Fibroblast of lung (primary cell): ENCODE measurements at regions not wholly inside any gene's neighbourhood (a gene's known extent, or its start where the extent isn't known, plus 50 kb on each side); places are given as distances from the start of the nearest gene placed in this dataset.

Source experiments
- DNase-seq, 2 donors: peaks; one replicate each; pipeline versions ENCODE4 v3.0.0 to v3.0.0-alpha.2; 2010; ENCODE audit warnings: low read depth in 2 of 2
- H2AFZ ChIP-seq: 2 replicates; pipeline ENCODE4 v1.5.1; 2012; ENCODE audit warnings: low read length, control low read depth, inconsistent platforms
- H3K27ac ChIP-seq: 2 replicates; pipeline ENCODE4 v1.5.1; 2011; ENCODE audit warnings: low read length, control low read depth; ENCODE audit not compliant: insufficient read depth
- H3K27me3 ChIP-seq: 2 replicates; pipeline ENCODE4 v1.5.1; 2011; ENCODE audit warnings: mild to moderate bottlenecking, low read length; ENCODE audit not compliant: control insufficient read depth, insufficient read depth
- H3K36me3 ChIP-seq: 2 replicates; pipeline ENCODE4 v1.5.1; 2011; ENCODE audit warnings: low read length; ENCODE audit not compliant: control insufficient read depth, insufficient read depth
- H3K4me1 ChIP-seq: 2 replicates; pipeline ENCODE4 v1.5.1; 2011; ENCODE audit warnings: low read length; ENCODE audit not compliant: control insufficient read depth, insufficient read depth; ENCODE audit errors: extremely low read depth
- H3K4me2 ChIP-seq: 2 replicates; pipeline ENCODE4 v1.5.1; 2011; ENCODE audit warnings: low read length, control low read depth; ENCODE audit not compliant: insufficient read depth; ENCODE audit errors: extremely low read depth
- H3K4me3 ChIP-seq, 4 experiments: fragments of 200-600 bp in 1 of 4; sonication (generic) in 1 of 4; replicated peaks in 1 of 4; 2 replicates each; pipeline ENCODE4 v1.5.1; 2011 to 2016; ENCODE audit warnings: low read length in 4 of 4, low read depth in 3 of 4, mild to moderate bottlenecking in 3 of 4, control low read depth in 2 of 4, inconsistent platforms in 1 of 4, mixed read lengths in 1 of 4; ENCODE audit not compliant: insufficient read depth in 1 of 4; ENCODE audit errors: control extremely low read depth in 1 of 4
- H3K79me2 ChIP-seq: 2 replicates; pipeline ENCODE4 v1.5.1; 2012; ENCODE audit warnings: mild to moderate bottlenecking, low read length, inconsistent platforms; ENCODE audit not compliant: control insufficient read depth, insufficient read depth
- H3K9ac ChIP-seq: 2 replicates; pipeline ENCODE4 v1.5.1; 2011; ENCODE audit warnings: mild to moderate bottlenecking, low read length, control low read depth; ENCODE audit not compliant: insufficient read depth
- H3K9me3 ChIP-seq: 2 replicates; pipeline ENCODE4 v1.5.1; 2012; ENCODE audit warnings: low read depth, low read length; ENCODE audit not compliant: control insufficient read depth, insufficient read depth
- H4K20me1 ChIP-seq: 2 replicates; pipeline ENCODE4 v1.5.1; 2011; ENCODE audit warnings: low read length; ENCODE audit not compliant: control insufficient read depth, insufficient read depth; ENCODE audit errors: extremely low read depth
- CTCF ChIP-seq, 2 donors: IDR thresholded peaks in 1 of 2; conservative IDR thresholded peaks in 1 of 2; 1 replicate in 1 of 2; 2 replicates in 1 of 2; pipeline ENCODE4 v1.5.1; 2011 to 2012; ENCODE audit warnings: low read length in 2 of 2, control low read depth in 1 of 2, inconsistent platforms in 1 of 2, low read depth in 1 of 2, mild to moderate bottlenecking in 1 of 2
- EZH2 ChIP-seq: IDR thresholded peaks from 2 replicates; pipeline ENCODE4 v1.5.1; 2012; ENCODE audit warnings: low read length, control low read depth, mild to moderate bottlenecking; ENCODE audit errors: missing control alignments

- Histone ChIP-seq H3K4me2 (no peak overlapping the region), H3K9me3 (no peaks in the 10 kb centered on the region), H3K79me2 (no peaks in the 10 kb centered on the region), H2AFZ (no peak overlapping the region), H3K9ac (no peak overlapping the region), H3K27ac (no peak overlapping the region), H4K20me1 (no peaks in the 10 kb centered on the region), H3K27me3 (no peaks in the 10 kb centered on the region), H3K36me3 (no peaks in the 10 kb centered on the region), H3K4me3 (no peak overlapping the region), H3K4me1 (peaks cover 4% of the 10 kb centered on the region)
- no peak for DNase-seq
- TF ChIP-seq EZH2 (no peak), CTCF (conservative IDR thresholded peaks at IDR 0.05 in 1 of 2, IDR thresholded peaks at IDR 0.05 in 1 of 2; ENCODE audit: low read depth in 1 of 2, low read length in 2 of 2) (no peak)
These were observed 126.3 kb upstream of the SPRED2 start for GRCh38 chr2:65558743-65559142.

GRCh38 chr2:65557616-65558573 is 125.5 kb upstream of the SPRED2 start:
- Histone ChIP-seq H3K4me1 (peaks cover 4% of the 10 kb centered on the region), H3K4me2 (no peak overlapping the region), H4K20me1 (no peaks in the 10 kb centered on the region), H3K27me3 (no peaks in the 10 kb centered on the region), H3K9ac (no peak overlapping the region), H2AFZ (no peak overlapping the region), H3K36me3 (no peaks in the 10 kb centered on the region), H3K27ac (no peak overlapping the region), H3K9me3 (no peaks in the 10 kb centered on the region), H3K4me3 (no peak overlapping the region), H3K79me2 (no peaks in the 10 kb centered on the region)
- no peak for TF ChIP-seq CTCF (conservative IDR thresholded peaks at IDR 0.05 in 1 of 2, IDR thresholded peaks at IDR 0.05 in 1 of 2; ENCODE audit: low read depth in 1 of 2, low read length in 2 of 2)
- no peak for TF ChIP-seq EZH2
- DNase-seq = no peak

GRCh38 chr2:65554765-65555591 is 122.6 kb upstream of the SPRED2 start:
- Histone ChIP-seq H4K20me1 (no peaks in the 10 kb centered on the region), H3K4me2 (no peak overlapping the region), H3K27ac (no peak overlapping the region), H2AFZ (no peak overlapping the region), H3K4me3 (no peak overlapping the region), H3K79me2 (no peaks in the 10 kb centered on the region), H3K4me1 (peaks cover 4% of the 10 kb centered on the region), H3K27me3 (no peaks in the 10 kb centered on the region), H3K36me3 (no peaks in the 10 kb centered on the region), H3K9ac (no peak overlapping the region), H3K9me3 (no peaks in the 10 kb centered on the region)
- TF ChIP-seq CTCF (conservative IDR thresholded peaks at IDR 0.05 in 1 of 2, IDR thresholded peaks at IDR 0.05 in 1 of 2; ENCODE audit: low read depth in 1 of 2, low read length in 2 of 2) (no peak), EZH2 (no peak)
- peak in 1 of 2 donors; percentile 21 for DNase-seq
